ENCODE measurements at regions not wholly inside any gene's neighbourhood (a gene's known extent, or its start where the extent isn't known, plus 50 kb on each side); places are given as distances from the start of the nearest gene placed in this dataset.

GRCh38 chr1:201612645-201613044 lies 73.7 kb downstream of the NAV1 start:
- no peak for DNase-seq

GRCh38 chr1:201614262-201615015 lies 75.5 kb downstream of the NAV1 start:
- DNase-seq = no peak

GRCh38 chr1:201617157-201617556 lies 78.2 kb downstream of the NAV1 start:
- no peak for DNase-seq

GRCh38 chr1:201618389-201618788 lies 79.5 kb downstream of the NAV1 start:
- no peak for DNase-seq

GRCh38 chr1:201618905-201619304 lies 80.0 kb downstream of the NAV1 start:
- no peak for DNase-seq

GRCh38 chr1:201619513-201619912 lies 80.6 kb downstream of the NAV1 start:
- no peak for DNase-seq

GRCh38 chr1:201622353-201622752 lies 83.4 kb downstream of the NAV1 start:
- DNase-seq = no peak

GRCh38 chr1:201622824-201623223 lies 83.9 kb downstream of the NAV1 start:
- DNase-seq = no peak

- no peak for DNase-seq
Measured at GRCh38 chr1:201624741-201625225, 85.9 kb downstream of the NAV1 start.

- DNase-seq = no peak
Measured at GRCh38 chr1:201625226-201625761, 86.4 kb downstream of the NAV1 start.

GRCh38 chr1:201625851-201626251 lies 86.9 kb downstream of the NAV1 start:
- no peak for DNase-seq

GRCh38 chr1:201626629-201627275 lies 87.8 kb downstream of the NAV1 start:
- DNase-seq = no peak

GRCh38 chr1:201628490-201628889 lies 89.6 kb downstream of the NAV1 start:
- DNase-seq = no peak

GRCh38 chr1:201630582-201630981 lies 91.7 kb downstream of the NAV1 start:
- DNase-seq = no peak

- no peak for DNase-seq
Measured at GRCh38 chr1:201631037-201631436, 92.1 kb downstream of the NAV1 start.

- no peak for DNase-seq
Measured at GRCh38 chr1:201632364-201632952, 93.5 kb downstream of the NAV1 start.

GRCh38 chr1:201633297-201633696 lies 94.4 kb downstream of the NAV1 start:
- DNase-seq = no peak

GRCh38 chr1:201633811-201634210 lies 94.9 kb downstream of the NAV1 start:
- peak; percentile 27 for DNase-seq

- DNase-seq = no peak
Measured at GRCh38 chr1:201634261-201634660, 95.3 kb downstream of the NAV1 start.

GRCh38 chr1:201636097-201636496 lies 97.2 kb downstream of the NAV1 start:
- no peak for DNase-seq

- DNase-seq = no peak
Measured at GRCh38 chr1:201636510-201636971, 97.6 kb downstream of the NAV1 start.

- no peak for DNase-seq
Measured at GRCh38 chr1:201637282-201638079, 98.6 kb downstream of the NAV1 start.

GRCh38 chr1:201639391-201639790 lies 100.5 kb downstream of the NAV1 start:
- no peak for DNase-seq
